ENCODE measurements at regions not wholly inside any gene's neighbourhood (a gene's known extent, or its start where the extent isn't known, plus 50 kb on each side); places are given as distances from the start of the nearest gene placed in this dataset.

GRCh38 chr11:115580927-115581680 is 76.9 kb upstream of the CADM1 start:
- no peak for TF ChIP-seq ISL1 (CRISPR knock-in tag; IDR thresholded peaks at IDR 0.05)
- TF ChIP-seq TSHZ2 (CRISPR knock-in tag; IDR thresholded peaks at IDR 0.05) = peak; percentile 45; the same call in 1 of the 2 replicates
